Fibroblast of lung (primary cell): ENCODE measurements at regions not wholly inside any gene's neighbourhood (a gene's known extent, or its start where the extent isn't known, plus 50 kb on each side); places are given as distances from the start of the nearest gene placed in this dataset.

Experiments
- EZH2 ChIP-seq: IDR thresholded peaks from 2 replicates; pipeline ENCODE4 v1.5.1; 2012; ENCODE audit warnings: low read length, control low read depth, mild to moderate bottlenecking; ENCODE audit errors: missing control alignments
- TF ChIP-seq, protein P1 (sequence below), 2 donors: IDR thresholded peaks in 1 of 2; conservative IDR thresholded peaks in 1 of 2; 1 replicate in 1 of 2; 2 replicates in 1 of 2; pipeline ENCODE4 v1.5.1; 2011 to 2012; ENCODE audit warnings: low read length in 2 of 2, control low read depth in 1 of 2, inconsistent platforms in 1 of 2, low read depth in 1 of 2, mild to moderate bottlenecking in 1 of 2

DNA sequence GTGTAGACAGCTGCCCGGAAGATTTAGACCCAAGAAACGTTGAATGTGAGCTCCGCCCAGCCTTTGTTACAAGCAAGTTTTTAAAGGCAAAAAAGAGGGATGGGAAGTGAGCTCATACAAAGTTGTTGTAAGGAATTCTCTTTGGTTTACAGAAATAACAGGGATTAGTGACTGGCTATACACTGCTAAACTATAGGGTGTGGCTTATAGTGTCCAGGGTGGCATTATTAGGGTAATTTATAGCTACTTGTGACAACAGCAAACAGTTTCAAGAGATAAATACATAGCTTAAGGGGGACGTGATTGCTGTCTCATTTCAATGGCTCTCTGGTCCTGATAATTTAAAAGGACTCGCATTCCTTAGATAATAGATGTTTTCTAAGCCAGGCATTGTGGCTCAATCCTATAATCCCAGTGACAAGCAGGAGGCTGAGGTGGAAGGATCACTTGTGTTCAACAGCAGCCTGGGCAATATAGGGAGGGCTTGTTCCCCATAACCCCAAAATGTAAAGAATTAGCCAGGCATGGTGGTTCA is 66.5 kb upstream of the TGIF1 start:
- TF ChIP-seq, protein P1, sequence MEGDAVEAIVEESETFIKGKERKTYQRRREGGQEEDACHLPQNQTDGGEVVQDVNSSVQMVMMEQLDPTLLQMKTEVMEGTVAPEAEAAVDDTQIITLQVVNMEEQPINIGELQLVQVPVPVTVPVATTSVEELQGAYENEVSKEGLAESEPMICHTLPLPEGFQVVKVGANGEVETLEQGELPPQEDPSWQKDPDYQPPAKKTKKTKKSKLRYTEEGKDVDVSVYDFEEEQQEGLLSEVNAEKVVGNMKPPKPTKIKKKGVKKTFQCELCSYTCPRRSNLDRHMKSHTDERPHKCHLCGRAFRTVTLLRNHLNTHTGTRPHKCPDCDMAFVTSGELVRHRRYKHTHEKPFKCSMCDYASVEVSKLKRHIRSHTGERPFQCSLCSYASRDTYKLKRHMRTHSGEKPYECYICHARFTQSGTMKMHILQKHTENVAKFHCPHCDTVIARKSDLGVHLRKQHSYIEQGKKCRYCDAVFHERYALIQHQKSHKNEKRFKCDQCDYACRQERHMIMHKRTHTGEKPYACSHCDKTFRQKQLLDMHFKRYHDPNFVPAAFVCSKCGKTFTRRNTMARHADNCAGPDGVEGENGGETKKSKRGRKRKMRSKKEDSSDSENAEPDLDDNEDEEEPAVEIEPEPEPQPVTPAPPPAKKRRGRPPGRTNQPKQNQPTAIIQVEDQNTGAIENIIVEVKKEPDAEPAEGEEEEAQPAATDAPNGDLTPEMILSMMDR (conservative IDR thresholded peaks at IDR 0.05 in 1 of 2, IDR thresholded peaks at IDR 0.05 in 1 of 2; ENCODE audit: low read depth in 1 of 2, low read length in 2 of 2), result no peak
- no peak for TF ChIP-seq EZH2
